Keratinocyte (primary cell): ENCODE measurements at regions not wholly inside any gene's neighbourhood (a gene's known extent, or its start where the extent isn't known, plus 50 kb on each side); places are given as distances from the start of the nearest gene placed in this dataset.

Experiments used
- DNase-seq: peaks from one replicate; pipeline ENCODE4 v3.0.0-alpha.2; 2011; ENCODE audit warnings: low read depth, missing footprints, low spot score
- FAIRE-seq: peaks from 2 replicates; lab custom pipeline; 2011; peaks lifted over from hg19 to GRCh38; lab: Jason Lieb, UNC
- H2AFZ ChIP-seq: 2 replicates; pipeline ENCODE4 v1.6.0; 2012; ENCODE audit warnings: low read length, control low read depth, inconsistent platforms; ENCODE audit not compliant: control insufficient read depth
- H3K27ac ChIP-seq: 2 replicates; pipeline ENCODE4 v1.5.1; 2011; ENCODE audit warnings: low read length; ENCODE audit not compliant: control insufficient read depth, insufficient read depth
- H3K27me3 ChIP-seq: 3 replicates; pipeline ENCODE4 v1.6.0; 2011; ENCODE audit warnings: low read length; ENCODE audit not compliant: control insufficient read depth, insufficient read depth; ENCODE audit errors: extremely low read depth
- H3K36me3 ChIP-seq, 2 experiments: 2 replicates in 1 of 2; 3 replicates in 1 of 2; pipeline ENCODE4 v1.5.1; 2011; ENCODE audit warnings: low read length in 2 of 2, mild to moderate bottlenecking in 1 of 2; ENCODE audit not compliant: control insufficient read depth in 2 of 2, insufficient read depth in 2 of 2; ENCODE audit errors: extremely low read depth in 1 of 2
- H3K4me1 ChIP-seq: 3 replicates; pipeline ENCODE4 v1.5.1; 2011; ENCODE audit warnings: low read length; ENCODE audit not compliant: control insufficient read depth, insufficient read depth; ENCODE audit errors: extremely low read depth
- H3K4me2 ChIP-seq: 3 replicates; pipeline ENCODE4 v1.6.0; 2011; ENCODE audit warnings: low read depth, low read length; ENCODE audit not compliant: control insufficient read depth, insufficient read depth; ENCODE audit errors: extremely low read depth
- H3K4me3 ChIP-seq, 3 experiments: fragments of 200-600 bp in 1 of 3; sonication (generic) in 1 of 3; 2 replicates in 2 of 3; 3 replicates in 1 of 3; pipeline ENCODE4 v1.5.1; 2011 to 2016; ENCODE audit warnings: low read length in 3 of 3, mild to moderate bottlenecking in 3 of 3, control low read depth in 2 of 3, inconsistent platforms in 1 of 3, low read depth in 1 of 3, mixed read lengths in 1 of 3, mixed run types in 1 of 3, moderate library complexity in 1 of 3; ENCODE audit not compliant: control insufficient read depth in 2 of 3, insufficient read depth in 2 of 3; ENCODE audit errors: extremely low read depth in 1 of 3
- H3K79me2 ChIP-seq: 2 replicates; pipeline ENCODE4 v1.6.0; 2012; ENCODE audit warnings: low read length; ENCODE audit not compliant: control insufficient read depth, insufficient read depth
- H3K9ac ChIP-seq: 3 replicates; pipeline ENCODE4 v1.6.0; 2011; ENCODE audit warnings: low read length; ENCODE audit not compliant: control insufficient read depth, insufficient read depth; ENCODE audit errors: extremely low read depth
- H3K9me1 ChIP-seq: 3 replicates; pipeline ENCODE4 v1.6.0; 2011; ENCODE audit warnings: low read length; ENCODE audit not compliant: control insufficient read depth, insufficient read depth; ENCODE audit errors: extremely low read depth
- H3K9me3 ChIP-seq: 2 replicates; pipeline ENCODE4 v1.5.1; 2012; ENCODE audit warnings: low read depth, low read length; ENCODE audit not compliant: control insufficient read depth
- H4K20me1 ChIP-seq: 3 replicates; pipeline ENCODE4 v1.6.0; 2011; ENCODE audit warnings: low read length; ENCODE audit not compliant: control insufficient read depth, insufficient read depth; ENCODE audit errors: extremely low read depth
- EZH2 ChIP-seq: IDR thresholded peaks from one replicate; pipeline ENCODE4 v1.6.1; 2012; ENCODE audit warnings: inconsistent platforms, mild to moderate bottlenecking, low read length, moderate library complexity
- dilution Hi-C: fragments of 300-500 bp; cut with MboI; formaldehyde crosslinking; loops from one replicate; pipeline ENCODE4 v1.7.0; 2020; ENCODE audit warnings: low sequenced_read_pairs; ENCODE audit not compliant: extremely low pct_ligation_motif_present
- TF ChIP-seq, protein P1 (sequence below), 3 experiments: IDR thresholded peaks in 1 of 3; conservative IDR thresholded peaks in 1 of 3; optimal IDR thresholded peaks in 1 of 3; 2 replicates in 2 of 3; 3 replicates in 1 of 3; pipeline versions ENCODE3 to v1.5.1; 2011; ENCODE audit warnings: low read length in 3 of 3, mild to moderate bottlenecking in 3 of 3, moderate library complexity in 2 of 3, control low read depth in 1 of 3, inconsistent platforms in 1 of 3; ENCODE audit not compliant: insufficient read depth in 2 of 3; ENCODE audit errors: extremely low read depth in 1 of 3

DNA sequence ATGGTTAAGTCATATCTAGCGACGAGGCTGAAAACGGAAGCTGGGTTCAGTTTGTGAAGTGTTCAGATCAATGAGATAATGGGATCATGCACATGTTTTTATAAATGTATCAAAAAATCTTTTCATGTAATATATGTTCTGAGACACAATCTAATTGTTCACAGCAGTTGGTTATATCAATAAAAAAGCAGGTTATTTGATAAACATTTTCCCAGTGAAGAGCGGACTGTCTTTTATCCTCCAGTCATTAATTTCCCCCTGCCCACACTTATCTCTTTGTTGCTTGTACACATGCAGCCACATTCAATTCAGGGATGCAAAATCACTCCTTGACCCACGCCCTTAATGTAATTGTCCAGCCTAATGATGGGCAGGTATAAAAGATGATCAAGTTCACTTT is 563.1 kb downstream of the INHBA start:
- Histone ChIP-seq H3K79me2 (no peaks in the 10 kb centered on the region), H3K9ac (no peak overlapping the region), H3K4me1 (peaks cover 3% of the 10 kb centered on the region), H3K9me1 (no peaks in the 10 kb centered on the region), H3K4me3 (no peak overlapping the region), H4K20me1 (no peaks in the 10 kb centered on the region), H3K27ac (no peak overlapping the region), H3K9me3 (no peaks in the 10 kb centered on the region), H2AFZ (no peak overlapping the region), H3K4me2 (no peak overlapping the region), H3K36me3 (no peaks in the 10 kb centered on the region), H3K27me3 (no peaks in the 10 kb centered on the region)
- TF ChIP-seq, protein P1, sequence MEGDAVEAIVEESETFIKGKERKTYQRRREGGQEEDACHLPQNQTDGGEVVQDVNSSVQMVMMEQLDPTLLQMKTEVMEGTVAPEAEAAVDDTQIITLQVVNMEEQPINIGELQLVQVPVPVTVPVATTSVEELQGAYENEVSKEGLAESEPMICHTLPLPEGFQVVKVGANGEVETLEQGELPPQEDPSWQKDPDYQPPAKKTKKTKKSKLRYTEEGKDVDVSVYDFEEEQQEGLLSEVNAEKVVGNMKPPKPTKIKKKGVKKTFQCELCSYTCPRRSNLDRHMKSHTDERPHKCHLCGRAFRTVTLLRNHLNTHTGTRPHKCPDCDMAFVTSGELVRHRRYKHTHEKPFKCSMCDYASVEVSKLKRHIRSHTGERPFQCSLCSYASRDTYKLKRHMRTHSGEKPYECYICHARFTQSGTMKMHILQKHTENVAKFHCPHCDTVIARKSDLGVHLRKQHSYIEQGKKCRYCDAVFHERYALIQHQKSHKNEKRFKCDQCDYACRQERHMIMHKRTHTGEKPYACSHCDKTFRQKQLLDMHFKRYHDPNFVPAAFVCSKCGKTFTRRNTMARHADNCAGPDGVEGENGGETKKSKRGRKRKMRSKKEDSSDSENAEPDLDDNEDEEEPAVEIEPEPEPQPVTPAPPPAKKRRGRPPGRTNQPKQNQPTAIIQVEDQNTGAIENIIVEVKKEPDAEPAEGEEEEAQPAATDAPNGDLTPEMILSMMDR (optimal IDR thresholded peaks at IDR 0.05 in 1 of 3, IDR thresholded peaks at IDR 0.05 in 1 of 3, conservative IDR thresholded peaks at IDR 0.05 in 1 of 3; ENCODE audit: extremely low read depth in 1 of 3, insufficient read depth in 2 of 3, low read length in 3 of 3) = no peak
- no peak for TF ChIP-seq EZH2
- DNase-seq = no peak
- no peak for FAIRE-seq
- dilution Hi-C loops = no loop called here

DNA sequence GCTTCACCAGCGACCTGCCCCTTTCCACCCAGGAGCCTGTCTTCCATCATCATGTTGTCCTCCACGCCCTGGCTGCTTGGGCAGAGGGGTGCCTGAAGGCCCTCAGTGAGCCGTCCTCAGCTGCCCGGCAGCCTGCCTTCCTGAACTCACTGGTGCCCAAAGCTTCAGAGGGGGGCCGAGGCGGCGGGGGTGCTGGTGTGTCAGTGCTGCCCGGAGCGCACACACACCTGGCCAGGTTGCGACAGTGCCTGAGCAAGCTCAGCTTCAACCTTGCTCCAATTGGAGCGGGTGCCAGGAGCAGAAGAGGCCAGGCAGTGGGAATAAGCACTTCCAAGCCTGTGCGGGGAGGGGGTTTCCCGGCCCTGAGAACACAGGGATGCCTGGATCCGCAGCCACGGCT is 566.3 kb downstream of the INHBA start:
- TF ChIP-seq, protein P1 (optimal IDR thresholded peaks at IDR 0.05 in 1 of 3, IDR thresholded peaks at IDR 0.05 in 1 of 3, conservative IDR thresholded peaks at IDR 0.05 in 1 of 3; ENCODE audit: extremely low read depth in 1 of 3, insufficient read depth in 2 of 3, low read length in 3 of 3) = no peak
- no peak for TF ChIP-seq EZH2
- no peaks in the 10 kb centered on the region for H3K9me1 ChIP-seq
- dilution Hi-C loops = no loop called here
- no peaks in the 10 kb centered on the region for H3K36me3 ChIP-seq
- no peaks in the 10 kb centered on the region for H4K20me1 ChIP-seq
- no peaks in the 10 kb centered on the region for H3K79me2 ChIP-seq
- no peaks in the 10 kb centered on the region for H3K27me3 ChIP-seq
- H2AFZ ChIP-seq = no peak overlapping the region
- no peak for DNase-seq
- H3K9ac ChIP-seq = no peak overlapping the region
- H3K4me2 ChIP-seq = no peak overlapping the region
- H3K4me1 ChIP-seq = peaks cover 12% of the 10 kb centered on the region
- no peak overlapping the region for H3K27ac ChIP-seq
- H3K4me3 ChIP-seq = no peak overlapping the region
- FAIRE-seq = no peak
- no peaks in the 10 kb centered on the region for H3K9me3 ChIP-seq
